SK-N-SH (cell line): ENCODE measurements at regions not wholly inside any gene's neighbourhood (a gene's known extent, or its start where the extent isn't known, plus 50 kb on each side); places are given as distances from the start of the nearest gene placed in this dataset.

Experiments used
- CTCF ChIA-PET: fragments of 300-600, 350-600 bp; formaldehyde crosslinking; extraction: SDS; loops from one replicate; lab custom pipeline; 2021; lab: Yijun Ruan, JAX
- POLR2A ChIA-PET: fragments of 350-600 bp; sonication (Branson Sonifier 250); formaldehyde crosslinking; extraction: SDS; loops from one replicate; lab custom pipeline; 2020; ENCODE audit warnings: antibody characterized with exemption, inconsistent platforms; lab: Yijun Ruan, JAX
- DNase-seq: peaks from one replicate; pipeline ENCODE4 v3.0.0; 2012
- H2AFZ ChIP-seq: fragments of 200-600 bp; sonication (generic); 2 replicates; pipeline ENCODE4 v1.8.1; 2016; ENCODE audit warnings: antibody characterized with exemption, mild to moderate bottlenecking, low read depth
- H3F3A ChIP-seq: fragments of 200-600 bp; sonication (generic); replicated peaks from 2 replicates; pipeline ENCODE3; 2016; ENCODE audit warnings: antibody characterized with exemption, mild to moderate bottlenecking; ENCODE audit not compliant: insufficient read depth
- H3K27ac ChIP-seq, 2 experiments: fragments of 200-500 bp in 1 of 2; fragments of 200-600 bp in 1 of 2; sonication (Bioruptor generic) in 1 of 2; sonication (generic), shearing (Covaris generic) in 1 of 2; 2 replicates each; pipeline versions ENCODE4 v1.5.1 to v1.6.1; 2014 to 2016; ENCODE audit warnings: low read depth in 2 of 2, inconsistent platforms in 1 of 2, low read length in 1 of 2, mild to moderate bottlenecking in 1 of 2, mixed read lengths in 1 of 2
- H3K27me3 ChIP-seq: fragments of 200-600 bp; sonication (generic), shearing (Covaris generic); 2 replicates; pipeline ENCODE4 v1.6.1; 2016; ENCODE audit warnings: mixed run types; ENCODE audit not compliant: insufficient read depth
- H3K36me3 ChIP-seq, 2 experiments: fragments of 200-500 bp in 1 of 2; fragments of 200-600 bp in 1 of 2; sonication (Bioruptor generic) in 1 of 2; sonication (generic) in 1 of 2; replicated peaks in 1 of 2; 2 replicates each; pipeline versions ENCODE3 to v1.5.1; 2014 to 2016; ENCODE audit warnings: low read length in 1 of 2, mild to moderate bottlenecking in 1 of 2; ENCODE audit not compliant: insufficient read depth in 2 of 2, control insufficient read depth in 1 of 2
- H3K4me1 ChIP-seq, 2 experiments: fragments of 200-500 bp in 1 of 2; fragments of 200-600 bp in 1 of 2; sonication (Bioruptor generic) in 1 of 2; sonication (generic), shearing (Covaris generic) in 1 of 2; 2 replicates each; pipeline versions ENCODE4 v1.5.1 to v1.6.1; 2014 to 2016; ENCODE audit warnings: low read depth in 1 of 2, low read length in 1 of 2, mixed run types in 1 of 2; ENCODE audit not compliant: insufficient read depth in 2 of 2, control insufficient read depth in 1 of 2
- H3K4me2 ChIP-seq: fragments of 200-600 bp; sonication (generic), shearing (Covaris generic); 2 replicates; pipeline ENCODE4 v1.6.1; 2017; ENCODE audit warnings: mixed run types
- H3K4me3 ChIP-seq, 2 experiments: fragments of 200-500 bp in 1 of 2; fragments of 200-600 bp in 1 of 2; sonication (Bioruptor generic) in 1 of 2; sonication (generic), shearing (Covaris generic) in 1 of 2; 2 replicates each; pipeline versions ENCODE4 v1.5.1 to v1.8.1; 2014 to 2016; ENCODE audit warnings: low read depth in 2 of 2, inconsistent platforms in 1 of 2, low read length in 1 of 2, mild to moderate bottlenecking in 1 of 2, mixed read lengths in 1 of 2, moderate library complexity in 1 of 2
- H3K79me2 ChIP-seq: fragments of 200-600 bp; sonication (generic); 2 replicates; pipeline ENCODE4 v1.8.1; 2017; ENCODE audit warnings: mild to moderate bottlenecking; ENCODE audit not compliant: insufficient read depth
- H3K9ac ChIP-seq: fragments of 200-600 bp; sonication (generic); 2 replicates; pipeline ENCODE4 v1.6.1; 2017; ENCODE audit warnings: mixed run types
- H3K9me2 ChIP-seq: fragments of 200-600 bp; sonication (generic); 2 replicates; pipeline ENCODE4 v1.6.1; 2017; ENCODE audit warnings: mixed run types
- H3K9me3 ChIP-seq: fragments of 200-600 bp; sonication (generic); 2 replicates; pipeline ENCODE4 v1.6.1; 2017; ENCODE audit warnings: mixed run types, mild to moderate bottlenecking, moderate library complexity
- H4K20me1 ChIP-seq: fragments of 200-600 bp; sonication (generic); 2 replicates; pipeline ENCODE4 v1.6.1; 2017; ENCODE audit warnings: mild to moderate bottlenecking, mixed run types; ENCODE audit not compliant: insufficient read depth
- EP300 ChIP-seq, 2 experiments: IDR thresholded peaks; 2 replicates each; pipeline versions ENCODE4 v1.4.0 to v1.6.1; 2012; ENCODE audit warnings: borderline replicate concordance in 1 of 2, low read depth in 1 of 2, low read length in 1 of 2
- FOXM1 ChIP-seq: IDR thresholded peaks from 2 replicates; pipeline ENCODE4 v1.4.0; 2012; ENCODE audit warnings: low read depth, mild to moderate bottlenecking
- MXI1 ChIP-seq: IDR thresholded peaks from 2 replicates; pipeline ENCODE4 v1.6.1; 2012; ENCODE audit warnings: mild to moderate bottlenecking, low read depth, low read length, improper control_type of control experiment
- PBX3 ChIP-seq: IDR thresholded peaks from 2 replicates; pipeline ENCODE4; 2012
- REST ChIP-seq: IDR thresholded peaks from 2 replicates; pipeline ENCODE4 v1.6.1; 2012; ENCODE audit warnings: mild to moderate bottlenecking, low read depth, low read length, moderate library complexity
- TAF1 ChIP-seq: IDR thresholded peaks from 2 replicates; pipeline ENCODE4 v1.6.1; 2012; ENCODE audit warnings: low read depth, mild to moderate bottlenecking, low read length, moderate library complexity, borderline replicate concordance
- TCF12 ChIP-seq: IDR thresholded peaks from 2 replicates; pipeline ENCODE4 v1.4.0; 2012
- USF2 ChIP-seq: fragments of 150-350 bp; IDR thresholded peaks from 2 replicates; pipeline ENCODE4 v1.6.1; 2017; ENCODE audit warnings: antibody characterized with exemption, low read length, low read depth, borderline replicate concordance
- ZBTB33 ChIP-seq: IDR thresholded peaks from 2 replicates; pipeline ENCODE4 v1.4.0; 2012; ENCODE audit warnings: low read depth, borderline replicate concordance
- whole genome bisulfite sequencing: methylation state at CpG from one replicate; pipeline ENCODE4 v1.1.6; 2017; ENCODE audit warnings: low lambda C conversion rate; 5-methylcytosine and 5-hydroxymethylcytosine counted together

- ChIA-PET POLR2A (no interaction called here), CTCF (interaction anchor here (0.8 kb wide), 1 partner anchor 241 kb away, joined by 3 read pairs; no protein-coding TSS in a partner anchor)
- 16% methylated on average over 3 of the region's 3 CpGs for WGBS
Observed at GRCh38 chr17:33905338-33905800, 349.7 kb upstream of the CCL2 start.

GRCh38 chr17:33908363-33909064, 346.6 kb upstream of the CCL2 start:
- no peaks in the 10 kb centered on the region for H3K9me2 ChIP-seq
- no peak overlapping the region for H3K9ac ChIP-seq
- H3K4me3 ChIP-seq: no peak overlapping the region
- 15% methylated on average over 2 of the region's 2 CpGs for WGBS
- POLR2A ChIA-PET: no interaction called here
- H3K36me3 ChIP-seq: no peaks in the 10 kb centered on the region
- no peak overlapping the region for H3K27ac ChIP-seq
- H3K4me1 ChIP-seq: no peaks in the 10 kb centered on the region
- H4K20me1 ChIP-seq: no peaks in the 10 kb centered on the region
- no peaks in the 10 kb centered on the region for H3K79me2 ChIP-seq
- H2AFZ ChIP-seq: no peak overlapping the region
- H3K27me3 ChIP-seq: no peaks in the 10 kb centered on the region
- H3K9me3 ChIP-seq: no peaks in the 10 kb centered on the region
- no peaks in the 10 kb centered on the region for H3F3A ChIP-seq
- no peak for DNase-seq
- CTCF ChIA-PET: interaction anchor here (0.9 to 1.2 kb wide), 2 partner anchors 18 to 130 kb away, joined by 3 read pairs; no protein-coding TSS in a partner anchor
- H3K4me2 ChIP-seq: no peak overlapping the region
- TF ChIP-seq FOXM1 (no peak), PBX3 (no peak), USF2 (no peak), TCF12 (no peak), EP300 (IDR thresholded peaks at IDR 0.05; ENCODE audit: borderline replicate concordance in 1 of 2, low read depth in 1 of 2, low read length in 1 of 2) (no peak), TAF1 (no peak), ZBTB33 (no peak), MXI1 (no peak)

More at GRCh38 chr17:33905338-33905800, 349.7 kb upstream of the CCL2 start:
- no peaks in the 10 kb centered on the region for H3K79me2 ChIP-seq
- no peak overlapping the region for H2AFZ ChIP-seq
- no peaks in the 10 kb centered on the region for H3F3A ChIP-seq
- DNase-seq: no peak
- TF ChIP-seq REST (no peak), PBX3 (no peak)
- no peaks in the 10 kb centered on the region for H3K4me1 ChIP-seq
- H3K27me3 ChIP-seq: no peaks in the 10 kb centered on the region
- no peaks in the 10 kb centered on the region for H3K9me2 ChIP-seq
- no peaks in the 10 kb centered on the region for H3K9me3 ChIP-seq
- no peaks in the 10 kb centered on the region for H4K20me1 ChIP-seq
- no peak overlapping the region for H3K9ac ChIP-seq
- no peak overlapping the region for H3K4me3 ChIP-seq
- no peak overlapping the region for H3K27ac ChIP-seq
- no peaks in the 10 kb centered on the region for H3K36me3 ChIP-seq
- H3K4me2 ChIP-seq: no peak overlapping the region
